Fibroblast of skin of left biceps (primary cell): ENCODE measurements at regions not wholly inside any gene's neighbourhood (a gene's known extent, or its start where the extent isn't known, plus 50 kb on each side); places are given as distances from the start of the nearest gene placed in this dataset.

Experiments used
- DNase-seq, 2 experiments: peaks; one replicate each; pipeline ENCODE4 v3.0.0-alpha.2; 2013; ENCODE audit warnings: low read depth in 2 of 2

DNA sequence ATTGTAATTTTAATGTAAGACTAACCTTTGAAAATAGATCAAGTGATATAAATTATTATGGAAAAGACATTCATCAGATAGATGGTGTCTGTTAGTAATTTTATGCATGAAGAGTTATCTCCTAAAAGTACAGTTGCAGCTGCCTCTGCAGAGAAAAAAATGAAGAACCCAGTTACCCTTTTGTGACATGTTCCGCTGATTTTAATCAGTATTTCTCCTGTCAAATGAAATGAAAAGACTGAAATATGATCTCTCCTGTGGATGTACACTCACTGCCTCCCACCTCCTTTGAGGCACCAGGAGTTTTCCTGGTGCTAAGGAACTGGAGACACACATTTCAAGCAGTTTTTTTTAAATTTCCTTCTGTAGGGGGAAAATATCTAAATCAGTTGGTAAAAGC is 277.4 kb downstream of the KIF4B start:
- DNase-seq, result no peak

GRCh38 chr5:155293605-155294178 is 280.1 kb downstream of the KIF4B start:
- DNase-seq, result no peak

DNA sequence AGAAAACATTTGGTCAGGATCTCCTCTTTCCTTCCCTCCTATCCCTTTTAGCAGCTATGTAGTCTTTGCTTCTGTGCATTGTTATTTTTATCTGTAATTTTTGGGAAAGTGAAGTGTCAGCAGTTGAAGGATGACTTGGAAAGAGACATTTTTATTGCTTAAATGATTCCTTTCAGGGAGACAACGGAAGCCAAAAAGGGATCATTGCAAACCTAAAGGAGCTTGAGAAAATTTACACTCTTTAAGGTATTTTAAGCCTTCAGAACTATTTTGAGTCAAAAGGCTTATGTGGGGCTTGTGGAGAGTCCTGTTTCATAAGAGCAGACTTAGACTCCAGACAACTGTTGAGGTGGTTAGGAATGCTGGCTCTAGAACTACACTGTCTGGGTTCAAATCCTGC is 281.6 kb downstream of the KIF4B start:
- no peak for DNase-seq

DNA sequence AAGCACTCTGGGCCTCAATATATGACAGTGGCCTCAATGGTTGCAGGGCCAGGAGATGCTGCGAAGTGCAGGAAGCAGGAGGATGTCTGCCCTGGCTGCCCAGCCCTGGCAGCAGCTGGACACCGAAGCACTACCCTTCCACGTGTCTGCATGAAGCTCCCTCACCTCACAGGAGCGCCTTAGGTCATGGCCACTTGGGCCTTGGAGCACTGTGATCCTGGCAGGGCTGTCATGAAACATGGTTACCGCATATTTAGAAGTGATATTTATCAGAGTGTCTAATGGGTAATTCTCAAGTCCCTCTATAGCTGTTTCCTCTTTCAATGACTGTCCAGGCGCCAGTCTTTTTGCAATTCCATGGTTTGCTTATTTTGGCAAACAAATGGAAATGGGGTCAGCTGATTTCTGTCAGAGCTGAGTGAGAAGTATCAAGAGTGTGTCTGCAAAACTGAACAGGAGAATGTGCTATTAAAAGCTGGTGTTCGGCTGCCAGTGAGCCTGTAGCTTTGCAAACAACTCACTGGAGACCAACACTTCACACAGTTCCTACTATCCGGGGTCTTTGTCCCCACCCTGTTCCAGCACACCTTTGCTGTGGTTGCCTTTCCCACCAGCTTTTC is 285.9 kb downstream of the KIF4B start:
- DNase-seq, result no peak

GRCh38 chr5:155303120-155303519 is 289.6 kb downstream of the KIF4B start:
- DNase-seq, result no peak

- DNase-seq, result no peak
Measured at GRCh38 chr5:155307229-155307628, 293.7 kb downstream of the KIF4B start.

DNA sequence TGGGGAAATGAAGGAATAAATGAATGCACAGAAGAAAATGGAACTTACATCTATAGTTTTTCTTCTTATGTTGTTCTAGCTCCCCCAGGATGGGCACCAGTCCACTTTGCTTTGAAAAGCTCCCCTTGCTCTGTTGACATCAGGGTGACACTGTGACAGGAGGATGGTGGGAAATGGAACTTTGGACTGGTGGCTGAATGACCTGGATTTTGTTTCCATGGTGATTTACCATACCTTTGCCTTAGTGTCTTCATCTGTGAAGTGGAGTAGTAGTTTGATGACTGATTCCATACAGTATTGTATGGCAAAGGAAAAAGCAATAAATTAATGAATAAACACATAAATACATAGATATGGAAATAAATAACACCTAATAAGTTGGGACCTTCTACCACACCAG is 294.7 kb downstream of the KIF4B start:
- DNase-seq, result no peak

DNA sequence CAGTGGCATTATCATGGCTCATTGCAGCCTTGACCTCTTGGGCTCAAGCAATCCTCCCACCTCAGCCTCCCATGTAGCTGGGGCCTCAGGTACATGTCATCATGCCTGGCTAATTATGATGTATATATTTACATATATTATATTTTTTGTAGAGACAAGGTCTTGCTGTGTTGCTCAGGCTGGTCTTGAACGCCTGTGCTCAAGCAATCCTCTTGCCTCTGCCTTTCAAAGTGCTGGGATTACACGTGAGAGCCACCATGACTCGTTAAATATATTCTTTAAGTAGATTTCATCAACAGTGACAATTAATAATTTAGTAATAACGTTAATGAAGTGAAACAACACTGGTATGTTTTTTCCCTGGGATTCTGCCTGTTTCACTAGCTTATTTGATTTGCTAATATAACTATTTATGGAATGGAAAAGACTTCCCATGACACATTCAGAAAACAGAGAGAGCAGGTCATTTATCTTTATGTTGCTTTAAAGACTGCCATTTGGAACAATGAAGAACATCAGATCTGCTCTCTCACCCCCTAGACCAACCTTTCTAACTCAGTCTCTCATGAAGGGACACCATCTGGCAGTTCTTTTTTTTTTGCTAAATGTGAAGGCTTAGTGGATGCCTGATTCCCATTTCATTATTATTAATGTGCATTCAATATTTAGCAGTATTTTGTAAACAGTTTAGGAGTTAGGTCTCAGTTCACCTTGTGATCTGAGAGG is 295.6 kb downstream of the KIF4B start:
- DNase-seq, result no peak

DNA sequence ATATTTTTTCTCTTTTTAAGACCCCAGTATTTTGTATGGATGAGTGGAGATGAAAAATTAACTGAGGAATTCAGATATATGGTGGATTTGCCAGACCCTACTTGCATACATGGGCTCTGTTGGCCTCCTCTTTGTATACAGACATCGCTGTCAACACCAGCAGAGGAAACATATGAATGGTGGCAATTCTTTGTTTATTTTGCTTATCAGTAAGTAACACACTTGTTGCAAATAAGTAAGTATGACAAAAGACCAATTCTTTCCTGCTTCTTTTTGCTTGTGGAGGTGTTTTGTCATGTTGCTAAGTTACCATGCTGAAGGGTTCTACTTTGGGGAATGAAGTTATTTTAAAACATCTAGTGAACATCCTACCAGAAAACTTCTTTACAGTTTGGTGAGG is 298.2 kb downstream of the KIF4B start:
- DNase-seq, result no peak

GRCh38 chr5:155313518-155313917 is 300.0 kb downstream of the KIF4B start:
- DNase-seq, result no peak

- no peak for DNase-seq
Measured at GRCh38 chr5:155316070-155316714, 302.6 kb downstream of the KIF4B start.

DNA sequence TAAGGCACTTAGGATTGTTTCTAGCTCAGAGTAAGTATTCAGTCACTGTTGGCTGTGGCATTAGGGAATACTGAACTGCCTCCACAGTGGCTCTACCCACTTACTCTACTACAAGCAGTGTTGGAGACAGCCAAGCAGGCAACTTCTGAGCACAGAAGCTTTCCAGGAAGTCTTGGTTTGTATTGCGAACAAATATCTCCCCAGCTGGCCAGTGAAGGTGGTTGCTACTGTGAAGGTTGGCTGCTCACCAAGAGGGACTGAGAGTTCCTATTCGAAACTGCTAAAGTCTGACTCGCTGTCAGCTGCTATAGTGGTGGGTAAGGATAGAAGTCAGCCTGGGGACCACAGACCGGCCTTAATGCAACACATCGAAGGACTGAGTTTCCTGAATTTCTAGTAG is 319.1 kb downstream of the KIF4B start:
- no peak for DNase-seq

DNA sequence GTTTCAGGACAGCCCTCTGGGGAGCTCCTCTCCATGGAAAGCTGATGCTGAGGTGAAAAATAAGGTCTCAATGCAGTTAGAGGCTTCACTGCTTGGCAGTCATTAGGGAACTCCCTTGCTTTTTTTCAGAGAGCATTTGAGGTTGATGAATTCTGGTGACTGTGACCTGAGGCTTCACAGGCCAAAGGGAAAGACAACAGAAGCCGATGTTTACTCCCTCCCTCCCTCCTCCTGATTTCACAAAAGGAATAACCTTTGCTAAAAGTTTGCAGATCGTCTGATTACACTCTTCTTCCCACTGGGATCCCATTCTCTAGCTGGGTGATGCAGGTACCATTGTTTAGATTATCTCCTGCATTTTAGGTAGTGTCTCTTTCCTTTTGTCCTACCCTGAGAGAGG is 329.4 kb downstream of the KIF4B start:
- no peak for DNase-seq

GRCh38 chr5:155343468-155343867 is 329.9 kb downstream of the KIF4B start:
- DNase-seq, result no peak

DNA sequence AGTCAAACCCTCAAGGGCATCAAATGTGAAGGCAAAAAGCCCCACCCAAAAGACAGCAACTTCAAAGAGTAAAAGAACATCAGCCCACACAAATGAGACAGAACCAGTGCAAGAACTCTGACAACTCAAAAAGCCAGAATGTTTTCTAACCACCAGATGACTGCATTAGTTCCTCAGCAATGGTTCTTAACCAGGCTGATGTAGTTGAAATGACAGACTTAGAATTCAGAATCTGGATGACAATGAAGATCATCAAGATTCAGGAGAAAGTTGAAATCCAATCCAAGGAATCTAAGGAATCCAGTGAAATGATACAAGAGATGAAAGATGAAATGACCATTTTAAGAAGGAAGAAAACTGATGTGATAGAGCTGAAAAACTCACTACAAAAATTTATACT is 339.7 kb downstream of the KIF4B start:
- no peak for DNase-seq

DNA sequence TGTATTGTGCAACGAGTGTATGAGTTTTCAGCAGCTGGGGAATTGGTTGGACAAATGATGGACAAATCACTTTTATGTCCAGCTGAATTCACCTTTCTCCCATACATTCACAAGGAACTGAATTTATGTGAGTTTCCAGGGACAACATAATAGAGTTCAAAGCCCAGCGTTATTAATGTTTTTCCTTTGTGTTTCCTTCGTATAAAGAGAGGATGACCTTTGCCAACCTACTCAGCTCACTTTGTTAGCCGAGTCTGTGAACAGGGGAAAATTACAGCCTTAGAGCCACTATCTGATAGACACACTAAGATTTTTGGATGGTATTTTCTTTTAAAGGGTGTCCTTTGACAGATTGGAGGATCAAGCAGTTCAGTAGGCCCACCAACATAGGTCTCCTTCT is 352.5 kb downstream of the KIF4B start:
- DNase-seq, result no peak

- DNase-seq, result no peak
Measured at GRCh38 chr5:155367841-155368240, 354.3 kb downstream of the KIF4B start.

DNA sequence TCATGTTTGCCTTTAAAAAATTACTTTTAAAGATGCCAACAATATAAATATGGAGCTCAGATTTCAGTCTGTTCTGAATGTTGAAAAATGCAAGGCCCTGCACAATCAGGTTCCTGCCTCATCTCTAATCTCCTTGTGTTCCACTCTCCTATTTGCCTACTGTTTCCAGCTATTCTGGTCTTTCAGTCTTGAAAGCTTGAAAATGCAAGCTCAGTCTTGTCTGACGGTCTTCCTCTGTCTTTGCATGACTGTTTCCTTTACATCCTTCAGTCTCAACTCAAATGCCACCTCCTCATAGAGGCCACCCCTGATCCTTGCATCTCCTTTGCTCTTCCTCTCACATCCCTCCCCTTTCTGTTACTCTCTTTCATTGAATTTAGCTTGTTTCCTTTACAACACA is 354.9 kb downstream of the KIF4B start:
- no peak for DNase-seq

- DNase-seq, result no peak
Measured at GRCh38 chr5:155380480-155380879, 366.9 kb downstream of the KIF4B start.

DNA sequence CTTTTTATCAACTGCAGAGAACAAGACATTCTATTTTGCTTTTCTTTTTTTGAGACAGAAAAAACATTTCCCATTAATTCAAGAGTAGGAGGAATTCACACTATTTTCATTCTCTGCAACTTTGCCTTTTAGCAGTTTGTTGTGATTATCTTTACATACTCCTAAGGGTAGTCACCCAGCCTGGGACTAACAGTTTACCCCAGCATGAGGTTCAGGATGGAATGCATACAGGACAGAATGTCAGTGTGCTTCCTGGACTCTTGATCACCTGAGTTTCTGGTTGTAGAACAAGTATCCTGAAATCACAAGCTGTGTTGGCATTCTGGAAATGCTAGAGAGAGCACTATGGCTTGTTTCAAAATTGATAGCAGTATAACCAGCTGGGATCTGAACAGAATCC is 368.1 kb downstream of the KIF4B start:
- DNase-seq, result no peak

- no peak for DNase-seq
Measured at GRCh38 chr5:155389498-155389897, 375.9 kb downstream of the KIF4B start.

DNA sequence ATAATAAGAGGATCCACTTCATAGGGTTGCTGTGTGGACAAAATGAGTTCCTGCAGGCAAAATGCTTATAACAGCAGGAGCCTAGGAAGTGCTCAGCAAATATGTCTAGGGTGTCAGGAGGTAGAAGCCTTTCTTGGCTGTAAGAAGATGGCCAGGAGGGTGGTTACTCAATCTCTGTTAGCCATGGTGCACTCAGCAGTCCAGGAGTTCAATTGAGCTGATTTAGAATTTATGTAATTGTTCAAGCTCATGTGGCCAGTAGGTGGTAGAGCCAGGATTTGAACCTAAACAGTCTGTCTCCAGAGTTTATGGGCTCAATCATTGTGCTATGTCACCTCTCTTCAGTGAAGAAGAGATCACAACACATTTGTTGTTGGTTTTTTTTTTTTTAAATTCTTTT is 381.2 kb downstream of the KIF4B start:
- DNase-seq, result no peak
